ENCODE measurements at regions not wholly inside any gene's neighbourhood (a gene's known extent, or its start where the extent isn't known, plus 50 kb on each side); places are given as distances from the start of the nearest gene placed in this dataset.
"Not testable (repeated sequence)": the region's sequence is repeated elsewhere in the genome, so short reads cannot be mapped to it uniquely, and the experiment has no call there.

DNA sequence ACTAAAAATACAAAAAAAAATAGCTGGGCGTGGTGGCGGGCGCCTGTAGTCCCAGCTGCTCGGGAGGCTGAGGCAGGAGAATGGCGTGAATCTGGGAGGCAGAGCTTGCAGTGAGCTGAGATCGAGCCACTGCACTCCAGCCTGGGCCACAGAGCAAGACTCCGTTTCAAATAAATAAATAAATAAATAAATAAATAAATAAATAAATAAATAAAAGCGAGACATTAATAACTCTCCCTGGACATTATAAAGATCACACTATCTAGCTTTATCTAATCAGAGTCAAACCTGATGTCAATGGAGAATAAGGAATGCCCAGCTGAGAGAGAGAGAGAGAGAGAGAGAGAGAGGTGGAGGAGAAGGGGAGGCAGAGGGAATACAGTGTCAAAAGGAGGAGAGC is 476.2 kb downstream of the FBXO15 start:
- H3K9ac ChIP-seq (ENCODE audit: low read length); H3K9me2 ChIP-seq (ENCODE audit: insufficient read depth); H3K4me3 ChIP-seq (replicated peaks in 1 of 2; ENCODE audit: low read depth in 1 of 2, low read length in 2 of 2); intact Hi-C loops (cut with micrococcal nuclease); H4K20me1 ChIP-seq (ENCODE audit: insufficient read depth); ATAC-seq; DNase-seq (ENCODE audit: low read depth, low spot score); H2AFZ ChIP-seq (ENCODE audit: low read depth, low read length, poor library complexity, severe bottlenecking); H3K79me2 ChIP-seq (ENCODE audit: insufficient read depth, low read length); H3K4me2 ChIP-seq (ENCODE audit: low read length); H3K36me3 ChIP-seq (ENCODE audit: control insufficient read depth in 1 of 2, insufficient read depth in 2 of 2, low read length in 2 of 2); H3K27me3 ChIP-seq (ENCODE audit: insufficient read depth, low read length); H3K27ac ChIP-seq (ENCODE audit: low read depth, low read length); CTCF ChIA-PET; BruUV-seq (replicated peaks); H3K4me1 ChIP-seq (ENCODE audit: control insufficient read depth in 1 of 2, insufficient read depth in 2 of 2, low read length in 2 of 2); RAD21 ChIA-PET (ENCODE audit: low non-redundant PET in 1 of 2, low total read pairs in 2 of 2, uncharacterized antibody in 2 of 2, unreplicated experiment in 2 of 2); POLR2A ChIA-PET: not testable (repeated sequence)
- H3K9me3 ChIP-seq (ENCODE audit: control insufficient read depth in 1 of 2, insufficient read depth in 1 of 2, low read depth in 1 of 2, low read length in 2 of 2), result peaks cover 8 to 19% of the 10 kb centered on the region in 2 experiments; a peak in 2 of 4 replicates

GRCh38 chr18:73670524-73670923 is 477.1 kb downstream of the FBXO15 start:
- Histone ChIP-seq H3K4me1 (ENCODE audit: control insufficient read depth in 1 of 2, insufficient read depth in 2 of 2, low read length in 2 of 2) (no peaks in the 10 kb centered on the region), H3K9me2 (ENCODE audit: insufficient read depth) (no peaks in the 10 kb centered on the region), H4K20me1 (ENCODE audit: insufficient read depth) (no peaks in the 10 kb centered on the region), H3K4me2 (ENCODE audit: low read length) (no peak overlapping the region), H3K9me3 (ENCODE audit: control insufficient read depth in 1 of 2, insufficient read depth in 1 of 2, low read depth in 1 of 2, low read length in 2 of 2) (peaks cover 8 to 16% of the 10 kb centered on the region in 2 experiments; a peak in 2 of 4 replicates), H3K36me3 (ENCODE audit: control insufficient read depth in 1 of 2, insufficient read depth in 2 of 2, low read length in 2 of 2) (no peaks in the 10 kb centered on the region), H3K27me3 (ENCODE audit: insufficient read depth, low read length) (no peaks in the 10 kb centered on the region), H3K27ac (ENCODE audit: low read depth, low read length) (no peak overlapping the region), H2AFZ (ENCODE audit: low read depth, low read length, poor library complexity, severe bottlenecking) (no peak overlapping the region), H3K9ac (ENCODE audit: low read length) (no peak overlapping the region), H3K4me3 (replicated peaks in 1 of 2; ENCODE audit: low read depth in 1 of 2, low read length in 2 of 2) (no peak overlapping the region), H3K79me2 (ENCODE audit: insufficient read depth, low read length) (no peaks in the 10 kb centered on the region)
- ATAC-seq, result no peak
- ChIA-PET CTCF (no interaction called here), POLR2A (no interaction called here), RAD21 (ENCODE audit: low non-redundant PET in 1 of 2, low total read pairs in 2 of 2, uncharacterized antibody in 2 of 2, unreplicated experiment in 2 of 2) (no interaction called here)
- TF ChIP-seq EZH2 (IDR thresholded peaks at IDR 0.05) (no peak), SP1 (IDR thresholded peaks at IDR 0.05; ENCODE audit: low read depth) (no peak), ELF1 (IDR thresholded peaks at IDR 0.05; ENCODE audit: borderline replicate concordance, low read depth) (no peak)
- intact Hi-C loops (cut with micrococcal nuclease), result no loop called here
- no peak for DNase-seq (ENCODE audit: low read depth, low spot score)
- no TSS peak for BruUV-seq (replicated peaks)

DNA sequence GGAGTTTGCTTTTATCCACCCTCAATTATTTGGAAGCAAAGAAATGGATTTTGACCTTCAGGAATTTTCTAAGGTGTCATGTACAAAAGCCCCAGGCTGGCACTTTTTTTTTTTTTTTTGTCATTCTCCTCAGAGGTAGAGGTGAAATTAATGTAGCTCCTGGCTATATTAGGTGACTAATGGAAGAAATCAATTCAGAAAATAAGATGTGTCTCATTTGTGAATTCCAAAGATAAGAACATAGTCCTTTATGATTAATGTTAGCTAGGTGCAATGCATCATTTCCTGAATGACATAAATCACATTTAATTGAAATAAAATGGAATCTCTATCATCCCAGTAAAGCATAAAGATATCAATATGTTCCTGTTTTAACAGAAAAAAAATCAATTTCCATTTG is 477.6 kb downstream of the FBXO15 start:
- H3K4me2 ChIP-seq (ENCODE audit: low read length), result no peak overlapping the region
- no peaks in the 10 kb centered on the region for H3K36me3 ChIP-seq (ENCODE audit: control insufficient read depth in 1 of 2, insufficient read depth in 2 of 2, low read length in 2 of 2)
- no peaks in the 10 kb centered on the region for H3K4me1 ChIP-seq (ENCODE audit: control insufficient read depth in 1 of 2, insufficient read depth in 2 of 2, low read length in 2 of 2)
- no peaks in the 10 kb centered on the region for H3K9me2 ChIP-seq (ENCODE audit: insufficient read depth)
- H3K9ac ChIP-seq (ENCODE audit: low read length), result no peak overlapping the region
- intact Hi-C loops (cut with micrococcal nuclease), result no loop called here
- no peaks in the 10 kb centered on the region for H4K20me1 ChIP-seq (ENCODE audit: insufficient read depth)
- H3K27ac ChIP-seq (ENCODE audit: low read depth, low read length), result no peak overlapping the region
- ChIA-PET CTCF (no interaction called here), POLR2A (no interaction called here), RAD21 (ENCODE audit: low non-redundant PET in 1 of 2, low total read pairs in 2 of 2, uncharacterized antibody in 2 of 2, unreplicated experiment in 2 of 2) (no interaction called here)
- no TSS peak for BruUV-seq (replicated peaks)
- peaks cover 8 to 16% of the 10 kb centered on the region in 2 experiments; a peak in 2 of 4 replicates for H3K9me3 ChIP-seq (ENCODE audit: control insufficient read depth in 1 of 2, insufficient read depth in 1 of 2, low read depth in 1 of 2, low read length in 2 of 2)
- H3K27me3 ChIP-seq (ENCODE audit: insufficient read depth, low read length), result no peaks in the 10 kb centered on the region
- no peak for ATAC-seq
- no peak overlapping the region for H2AFZ ChIP-seq (ENCODE audit: low read depth, low read length, poor library complexity, severe bottlenecking)
- DNase-seq (ENCODE audit: low read depth, low spot score), result no peak
- H3K79me2 ChIP-seq (ENCODE audit: insufficient read depth, low read length), result no peaks in the 10 kb centered on the region
- no peak overlapping the region for H3K4me3 ChIP-seq (replicated peaks in 1 of 2; ENCODE audit: low read depth in 1 of 2, low read length in 2 of 2)
- TF ChIP-seq TCF7L2 (IDR thresholded peaks at IDR 0.05; ENCODE audit: borderline replicate concordance, extremely low read depth, insufficient read depth, insufficient read length) (no peak), SIN3A (IDR thresholded peaks at IDR 0.05; ENCODE audit: low read depth) (no peak), SRF (IDR thresholded peaks at IDR 0.05; ENCODE audit: low read depth) (no peak), YY1 (IDR thresholded peaks at IDR 0.05; ENCODE audit: extremely low read depth, insufficient replicate concordance, low read depth, low read length) (no peak), MAX (IDR thresholded peaks at IDR 0.05) (no peak), SP1 (IDR thresholded peaks at IDR 0.05; ENCODE audit: low read depth) (no peak), EZH2phosphoT487 (IDR thresholded peaks at IDR 0.05; ENCODE audit: borderline replicate concordance) (no peak), POLR2AphosphoS5 (IDR thresholded peaks at IDR 0.05; ENCODE audit: low read depth, low read length) (no peak), ATF3 (IDR thresholded peaks at IDR 0.05) (no peak), JUND (IDR thresholded peaks at IDR 0.05) (no peak), ZNF274 (IDR thresholded peaks at IDR 0.05; ENCODE audit: low read depth, low read length) (no peak)
